ENCODE measurements at regions not wholly inside any gene's neighbourhood (a gene's known extent, or its start where the extent isn't known, plus 50 kb on each side); places are given as distances from the start of the nearest gene placed in this dataset.

DNA sequence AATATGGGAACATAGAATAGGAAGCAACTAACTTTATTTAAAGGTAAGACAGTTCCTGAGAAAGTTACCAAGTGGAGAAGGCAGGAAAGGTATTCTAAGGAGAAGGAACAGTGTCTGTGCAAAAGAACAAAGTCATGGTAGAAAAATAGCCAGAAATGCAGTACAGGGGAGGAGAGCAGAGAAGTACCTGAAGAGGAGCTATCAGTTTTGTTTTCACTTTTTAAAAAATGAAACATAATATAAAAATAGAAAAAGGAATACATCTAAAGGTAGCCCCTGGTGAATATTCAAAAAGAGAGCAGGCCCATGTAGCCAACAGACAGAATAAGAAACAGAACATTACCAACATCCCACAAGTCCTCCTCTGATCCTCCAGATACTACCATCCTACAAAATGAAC lies 408.7 kb downstream of the ADAMTS20 start:
- DNase-seq, result no peak
- intact Hi-C loops (cut with DNase I), result no loop called here
- no peak for ATAC-seq (ENCODE audit: poor library complexity)

- no peak for DNase-seq
- no peak for ATAC-seq (ENCODE audit: poor library complexity)
- intact Hi-C loops (cut with DNase I), result no loop called here
Measured at GRCh38 chr12:43132291-43132690, 419.7 kb downstream of the ADAMTS20 start.

- no peak for ATAC-seq (ENCODE audit: poor library complexity)
- intact Hi-C loops (cut with DNase I), result no loop called here
- no peak for DNase-seq
Measured at GRCh38 chr12:43131301-43131700, 420.7 kb downstream of the ADAMTS20 start.

DNA sequence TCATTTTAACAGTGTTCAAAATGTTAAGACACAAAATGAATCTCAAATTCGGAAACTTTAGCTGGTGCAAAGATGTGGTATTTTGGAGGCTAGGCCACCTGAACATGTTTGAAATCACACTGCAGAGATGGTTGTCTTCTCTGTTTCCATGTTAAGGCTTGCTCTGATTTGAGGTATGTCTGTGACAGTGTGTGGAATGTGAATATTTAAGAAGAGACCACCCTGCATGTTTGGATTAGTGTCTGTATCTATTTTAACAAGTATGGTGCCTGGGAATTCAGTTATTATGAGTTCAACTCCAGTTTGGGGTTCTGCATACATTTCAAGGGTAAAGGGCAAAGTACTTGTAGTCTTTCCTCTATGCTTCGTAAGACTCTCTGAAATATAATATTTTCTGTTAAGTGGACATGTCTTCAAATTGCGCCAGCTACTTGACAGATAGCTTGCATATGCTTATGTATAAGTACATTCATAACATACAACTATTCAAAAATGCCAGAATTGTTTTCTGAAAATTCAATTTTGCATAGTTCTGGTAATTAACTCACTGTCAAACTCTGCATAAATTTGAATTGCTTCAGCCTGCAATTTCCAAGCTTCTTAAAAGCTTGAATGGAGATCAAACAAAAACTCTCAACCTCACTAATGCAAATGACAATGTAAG lies 424.0 kb downstream of the ADAMTS20 start:
- ATAC-seq (ENCODE audit: poor library complexity) (no peak), DNase-seq (no peak)
- intact Hi-C loops (cut with DNase I), result no loop called here

DNA sequence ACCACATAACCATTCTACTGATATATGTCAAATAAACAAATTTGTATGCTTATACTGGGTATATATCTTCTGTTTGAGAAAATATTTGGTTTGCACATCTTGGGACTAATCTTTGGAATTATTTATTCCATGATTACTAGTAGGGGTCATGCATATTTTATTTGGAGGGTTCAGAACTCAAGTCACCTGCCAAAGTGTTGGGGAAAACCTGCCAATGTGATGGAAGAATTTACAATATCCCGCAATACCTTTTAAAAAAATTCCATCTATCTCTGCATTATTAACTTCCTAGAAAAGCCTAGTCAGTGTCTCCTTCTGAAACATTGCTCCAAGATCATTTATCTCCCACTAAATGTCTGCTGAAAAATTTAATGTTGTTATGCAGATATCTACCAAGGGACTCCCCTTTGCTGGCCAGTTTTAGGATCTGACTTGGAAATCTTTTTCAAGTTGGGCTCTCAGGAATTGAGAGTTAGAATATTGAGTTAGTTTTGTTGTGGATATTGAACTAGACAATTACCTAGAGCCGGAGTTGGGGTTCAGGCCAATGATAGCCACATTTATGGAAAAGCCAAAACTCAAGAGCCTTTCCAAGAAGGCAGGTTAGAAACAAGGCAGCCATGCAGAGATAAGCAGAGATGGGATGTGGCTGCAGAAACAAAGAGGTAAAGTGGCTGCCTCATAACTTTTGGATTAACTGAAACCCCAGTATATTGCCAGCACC lies 425.2 kb downstream of the ADAMTS20 start:
- no peak for ATAC-seq (ENCODE audit: poor library complexity)
- DNase-seq, result no peak
- intact Hi-C loops (cut with DNase I), result no loop called here

- ATAC-seq (ENCODE audit: poor library complexity) (no peak), DNase-seq (no peak)
- intact Hi-C loops (cut with DNase I), result no loop called here
Measured at GRCh38 chr12:43123461-43123860, 428.5 kb downstream of the ADAMTS20 start.

- DNase-seq, result no peak
- no peak for ATAC-seq (ENCODE audit: poor library complexity)
- intact Hi-C loops (cut with DNase I), result no loop called here
Measured at GRCh38 chr12:43120150-43120549, 431.9 kb downstream of the ADAMTS20 start.

DNA sequence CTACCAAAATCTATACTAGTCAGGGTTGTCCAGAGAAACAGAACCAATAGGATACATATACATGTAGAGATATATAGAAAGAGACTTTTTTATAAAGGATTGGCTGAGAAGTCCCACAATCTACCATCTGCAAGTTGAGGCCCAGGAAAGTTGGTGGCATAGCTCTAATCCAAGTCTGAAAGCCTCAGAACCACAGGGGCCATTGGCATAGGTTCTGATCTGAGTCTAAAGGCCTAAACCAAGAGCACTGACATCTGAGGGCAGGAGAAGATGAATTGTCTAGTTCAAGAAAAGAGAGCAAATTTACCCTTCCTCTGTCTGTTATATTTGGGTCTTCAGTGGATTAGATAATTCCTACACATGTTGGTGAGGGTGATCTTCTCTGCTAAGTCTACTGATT lies 433.1 kb downstream of the ADAMTS20 start:
- DNase-seq (no peak), ATAC-seq (ENCODE audit: poor library complexity) (no peak)
- intact Hi-C loops (cut with DNase I), result no loop called here

DNA sequence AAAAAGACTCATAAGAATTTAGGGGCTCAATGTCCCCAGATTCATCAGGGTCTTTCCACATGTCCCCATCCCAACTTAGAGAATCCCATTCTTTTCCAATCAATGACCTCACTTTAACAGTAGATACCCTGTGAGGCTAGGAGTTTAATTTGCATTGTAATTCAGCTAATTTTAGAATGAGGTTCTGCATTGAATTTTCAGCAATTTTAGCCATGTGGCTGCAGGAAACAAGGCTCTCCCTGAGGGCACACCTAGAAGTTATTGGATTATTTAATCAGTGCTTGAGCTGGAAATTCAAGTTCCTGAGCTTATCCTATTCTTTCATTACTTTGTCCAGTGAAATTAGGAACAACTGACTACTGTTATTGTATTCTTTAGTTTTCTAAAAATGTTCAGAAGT lies 433.8 kb downstream of the ADAMTS20 start:
- ATAC-seq (ENCODE audit: poor library complexity), result no peak
- intact Hi-C loops (cut with DNase I), result no loop called here
- DNase-seq, result no peak

- DNase-seq (no peak), ATAC-seq (ENCODE audit: poor library complexity) (no peak)
- intact Hi-C loops (cut with DNase I), result no loop called here
Measured at GRCh38 chr12:43117226-43117930, 434.6 kb downstream of the ADAMTS20 start.

DNA sequence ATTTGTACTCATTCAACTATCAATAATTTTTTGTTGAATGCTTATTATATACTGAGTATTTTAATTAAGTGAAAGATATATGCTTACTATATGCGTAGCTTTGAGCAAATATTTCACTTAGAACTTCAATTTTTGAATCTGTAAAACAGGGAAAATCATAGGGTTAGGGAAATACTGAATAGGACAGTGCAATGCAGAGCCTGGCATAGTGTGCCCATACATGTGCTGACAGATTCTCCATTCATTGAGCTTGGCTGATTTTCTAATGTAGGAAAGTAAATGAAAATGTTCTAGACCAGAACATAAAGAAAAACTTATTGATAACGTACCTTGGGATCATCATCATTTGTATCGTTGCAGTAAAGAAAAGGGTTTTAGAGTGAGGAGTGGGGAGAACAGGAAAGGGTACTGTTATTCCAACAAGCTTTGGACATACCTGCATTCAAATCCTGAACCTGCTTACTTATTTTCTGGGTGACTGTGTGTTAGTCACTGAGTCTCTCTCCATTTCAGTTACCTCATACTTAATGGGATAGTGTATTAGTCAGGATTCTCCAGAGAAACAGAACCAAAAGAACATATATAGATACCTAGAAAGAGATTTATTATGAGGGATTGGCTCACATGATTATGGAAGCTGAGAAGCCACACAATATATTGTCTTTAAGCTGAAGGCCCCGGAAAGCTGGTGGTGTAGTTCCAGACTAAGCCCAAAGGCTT lies 436.4 kb downstream of the ADAMTS20 start:
- intact Hi-C loops (cut with DNase I), result no loop called here

GRCh38 chr12:43114316-43114715 lies 437.7 kb downstream of the ADAMTS20 start:
- ATAC-seq (ENCODE audit: poor library complexity), result no peak
- no peak for DNase-seq
- intact Hi-C loops (cut with DNase I), result no loop called here

More for the DNA sequence above, 436.4 kb downstream of the ADAMTS20 start:
- DNase-seq (no peak), ATAC-seq (ENCODE audit: poor library complexity) (no peak)

DNA sequence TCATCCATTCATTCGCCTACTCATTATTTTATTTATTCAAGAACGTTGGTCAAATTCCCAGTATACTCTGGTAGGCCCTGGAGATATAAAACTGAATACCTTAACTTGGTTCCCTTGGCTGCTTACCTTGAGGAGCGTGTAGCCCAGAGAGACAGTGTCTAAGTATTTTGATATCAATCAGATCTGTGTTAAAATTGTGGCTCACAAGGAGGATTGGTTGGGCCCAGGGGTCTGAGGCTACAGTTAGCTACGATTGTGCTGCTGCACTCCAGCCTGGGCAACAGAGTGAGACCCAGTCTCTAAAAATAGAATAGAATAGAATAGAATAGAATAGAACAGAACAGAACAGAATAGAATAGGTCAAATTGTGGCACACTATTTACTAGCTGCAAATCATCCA lies 438.4 kb downstream of the ADAMTS20 start:
- intact Hi-C loops (cut with DNase I), result no loop called here
- DNase-seq, result no peak
- ATAC-seq (ENCODE audit: poor library complexity), result no peak

DNA sequence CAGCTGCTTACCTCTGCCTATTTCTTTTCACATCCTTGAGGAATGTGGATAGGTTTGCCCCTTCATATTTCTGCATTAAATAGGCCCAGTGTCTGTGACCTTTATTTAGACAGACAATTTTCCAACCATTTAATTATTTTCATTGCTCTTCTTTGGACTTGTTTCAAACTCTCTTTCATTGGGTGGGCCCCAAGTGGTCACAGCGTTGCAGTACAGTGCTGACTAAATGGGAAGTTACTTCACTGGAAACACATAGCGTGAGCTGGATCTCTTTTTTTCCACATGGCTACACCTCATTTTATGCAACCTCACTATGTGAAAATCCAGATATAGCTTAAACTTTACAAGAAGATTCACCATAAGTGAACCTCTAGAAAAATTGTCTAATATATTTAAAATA lies 438.9 kb downstream of the ADAMTS20 start:
- intact Hi-C loops (cut with DNase I), result no loop called here
- ATAC-seq (ENCODE audit: poor library complexity) (no peak), DNase-seq (no peak)

DNA sequence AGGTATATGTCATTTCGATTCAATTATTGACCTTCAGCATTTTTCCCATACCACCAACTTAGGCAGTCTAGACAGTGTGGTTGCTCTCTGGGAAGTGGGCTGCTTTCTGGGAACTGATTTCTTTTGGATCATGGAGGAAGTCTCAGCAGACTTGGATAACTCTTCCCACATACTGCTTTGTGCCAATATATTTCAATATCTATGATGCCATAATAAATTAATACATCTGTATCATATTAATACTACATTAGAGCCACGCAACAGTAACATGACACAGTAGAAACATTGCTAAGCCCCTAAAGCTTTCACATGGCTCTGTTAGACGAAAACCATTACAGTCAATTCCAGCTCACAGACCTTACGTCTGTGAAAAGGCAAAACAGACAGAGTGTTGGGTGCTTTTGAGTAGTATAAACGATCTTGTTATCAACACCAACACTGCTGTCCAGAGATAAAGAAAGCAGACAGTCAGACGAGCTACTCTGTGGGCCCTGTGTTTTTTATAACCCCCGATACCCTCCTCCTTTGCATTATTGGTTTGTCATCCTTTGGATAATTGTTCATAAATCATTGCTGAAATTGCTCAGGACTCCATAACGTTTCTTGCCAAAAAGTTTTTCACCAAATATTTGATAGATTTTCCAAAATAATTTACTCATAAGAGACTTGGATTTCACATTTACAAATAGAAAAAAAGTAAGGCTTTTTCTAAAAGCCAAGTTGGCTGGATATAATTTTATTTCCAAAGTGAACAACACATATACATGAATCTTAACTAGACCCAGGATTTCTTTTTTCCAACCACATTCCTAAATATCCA lies 439.7 kb downstream of the ADAMTS20 start:
- intact Hi-C loops (cut with DNase I), result no loop called here
- ATAC-seq (ENCODE audit: poor library complexity) (no peak), DNase-seq (no peak)

DNA sequence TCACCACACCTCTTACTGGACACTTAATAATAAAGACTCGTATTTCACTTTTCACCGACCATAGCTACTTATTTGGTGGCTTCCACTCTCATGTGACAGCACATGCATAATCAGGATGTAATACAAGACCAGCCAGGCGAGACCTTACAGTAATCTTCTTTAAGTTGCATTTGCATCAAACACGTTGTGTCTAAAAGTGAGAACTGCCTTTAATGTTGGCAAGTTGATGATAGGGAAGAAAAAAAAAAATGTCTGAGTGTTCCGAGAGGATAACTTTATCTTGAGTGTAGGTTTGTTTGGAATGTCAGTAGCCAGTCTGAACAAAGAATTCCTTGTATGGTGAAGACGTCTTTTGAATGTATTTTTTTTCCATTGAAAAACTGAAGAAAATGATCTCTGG lies 440.4 kb downstream of the ADAMTS20 start:
- DNase-seq, result no peak
- no peak for ATAC-seq (ENCODE audit: poor library complexity)
- intact Hi-C loops (cut with DNase I), result no loop called here

- intact Hi-C loops (cut with DNase I), result no loop called here
- no peak for DNase-seq
- ATAC-seq (ENCODE audit: poor library complexity), result no peak
Measured at GRCh38 chr12:43109631-43110345, 442.2 kb downstream of the ADAMTS20 start.

DNA sequence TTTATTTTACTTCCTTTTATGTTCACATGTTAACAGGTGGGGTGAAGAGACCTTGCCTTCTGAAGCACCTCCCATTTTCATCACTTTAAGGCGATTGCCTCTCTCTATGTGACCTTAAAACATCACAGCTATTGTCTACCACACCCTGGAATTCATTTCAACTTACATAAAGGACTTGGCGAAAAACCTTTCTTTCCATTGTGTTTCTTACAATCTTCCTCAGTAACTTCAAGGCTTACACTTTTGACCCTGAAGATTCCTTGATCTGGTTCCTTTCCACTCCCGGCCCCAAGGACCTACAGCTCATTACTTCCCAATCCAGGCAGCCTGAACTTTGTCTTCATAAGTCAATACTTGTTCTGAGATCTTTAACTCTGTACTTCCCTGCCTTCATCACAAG lies 443.3 kb downstream of the ADAMTS20 start:
- intact Hi-C loops (cut with DNase I), result no loop called here
- ATAC-seq (ENCODE audit: poor library complexity), result no peak

More for the DNA sequence above, 443.3 kb downstream of the ADAMTS20 start:
- DNase-seq, result no peak

Data from Right ventricle myocardium superior (tissue), 1 donor.